Subcutaneous abdominal adipose tissue (tissue), 5 donors: ENCODE measurements at regions not wholly inside any gene's neighbourhood (a gene's known extent, or its start where the extent isn't known, plus 50 kb on each side); places are given as distances from the start of the nearest gene placed in this dataset.
"Not testable (repeated sequence)": the region's sequence is repeated elsewhere in the genome, so short reads cannot be mapped to it uniquely, and the experiment has no call there.

Source experiments
- H3K27ac ChIP-seq: one replicate; pipeline ENCODE4 v1.7.0; 2013; ENCODE audit warnings: low read depth, mild to moderate bottlenecking, inconsistent platforms, low read length, moderate library complexity
- H3K27me3 ChIP-seq, 5 donors: one replicate each; pipeline ENCODE4 v1.7.0; 2013; ENCODE audit warnings: low read length in 5 of 5, inconsistent platforms in 1 of 5; ENCODE audit not compliant: control insufficient read depth in 5 of 5, insufficient read depth in 4 of 5
- H3K36me3 ChIP-seq, 5 donors: one replicate each; pipeline ENCODE4 v1.7.0; 2013; ENCODE audit warnings: low read length in 5 of 5; ENCODE audit not compliant: control insufficient read depth in 5 of 5, insufficient read depth in 5 of 5
- H3K4me1 ChIP-seq, 5 donors: one replicate each; pipeline ENCODE4 v1.7.0; 2013; ENCODE audit warnings: low read length in 5 of 5, mild to moderate bottlenecking in 3 of 5, moderate library complexity in 1 of 5; ENCODE audit not compliant: control insufficient read depth in 5 of 5, insufficient read depth in 5 of 5
- H3K4me3 ChIP-seq, 5 donors: one replicate each; pipeline ENCODE4 v1.7.0; 2013; ENCODE audit warnings: low read length in 5 of 5, low read depth in 1 of 5
- H3K9ac ChIP-seq, 5 donors: one replicate each; pipeline ENCODE4 v1.7.0; 2013; ENCODE audit warnings: low read length in 5 of 5, mild to moderate bottlenecking in 4 of 5, moderate library complexity in 3 of 5
- H3K9me3 ChIP-seq, 5 donors: one replicate each; pipeline ENCODE4 v1.7.0; 2013; ENCODE audit warnings: low read length in 5 of 5; ENCODE audit not compliant: control insufficient read depth in 5 of 5
- donor health status: healthy.
- donor health status: healthy.
- donor health status: healthy.
- donor health status: healthy.
- donor health status: healthy.

DNA sequence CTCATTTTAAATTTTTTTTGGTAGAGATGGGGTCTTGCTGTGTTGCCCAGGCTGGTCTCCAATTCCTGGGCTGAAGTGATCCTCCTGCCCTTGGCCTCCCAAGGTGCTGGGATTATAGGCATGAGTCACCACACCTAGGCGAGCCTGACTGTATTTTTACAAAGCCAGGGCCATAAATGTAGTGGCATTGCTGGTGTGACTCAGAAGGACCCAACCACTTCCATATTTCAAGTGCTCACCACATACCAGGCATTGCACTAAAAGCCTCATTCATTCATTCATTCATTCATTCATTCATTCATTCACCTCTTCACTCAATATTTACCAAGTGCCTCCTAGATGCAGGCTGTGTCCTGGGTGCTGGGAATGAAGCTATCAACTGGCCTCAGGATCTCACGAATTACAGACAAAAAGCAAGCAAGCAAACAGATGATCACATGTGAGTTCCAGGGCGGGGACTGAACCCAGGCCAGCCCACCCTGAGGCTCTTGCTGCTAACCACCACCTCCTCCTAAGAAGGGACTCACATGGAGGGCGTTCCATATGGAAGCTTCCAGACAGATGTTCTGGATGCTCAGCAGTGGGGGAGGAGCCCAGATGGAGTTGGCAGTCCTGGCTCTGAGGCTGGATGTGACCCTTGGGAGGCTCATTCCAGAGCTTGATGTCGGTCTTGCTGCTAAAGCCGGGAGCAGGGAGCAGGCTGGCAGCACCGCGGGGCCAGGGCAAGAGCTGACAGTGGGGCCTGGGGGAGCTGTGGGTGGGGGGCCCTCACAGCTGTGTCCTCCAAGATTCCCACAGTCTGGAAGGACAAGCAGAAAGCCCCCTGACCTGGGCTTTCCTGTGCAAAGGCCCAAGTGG lies 158.8 kb downstream of the CTTN start:
- peaks cover 0 to 6% (median 0%) of the 10 kb centered on the region in 5 donors for H3K27me3 ChIP-seq
- no peaks in the 10 kb centered on the region for H3K9me3 ChIP-seq
- H3K4me3 ChIP-seq = no peak overlapping the region
- no peak overlapping the region for H3K27ac ChIP-seq
- no peak overlapping the region for H3K9ac ChIP-seq
- no peaks in the 10 kb centered on the region for H3K36me3 ChIP-seq
- H3K4me1 ChIP-seq = peaks cover 0 to 5% (median 4%) of the 10 kb centered on the region in 5 donors

DNA sequence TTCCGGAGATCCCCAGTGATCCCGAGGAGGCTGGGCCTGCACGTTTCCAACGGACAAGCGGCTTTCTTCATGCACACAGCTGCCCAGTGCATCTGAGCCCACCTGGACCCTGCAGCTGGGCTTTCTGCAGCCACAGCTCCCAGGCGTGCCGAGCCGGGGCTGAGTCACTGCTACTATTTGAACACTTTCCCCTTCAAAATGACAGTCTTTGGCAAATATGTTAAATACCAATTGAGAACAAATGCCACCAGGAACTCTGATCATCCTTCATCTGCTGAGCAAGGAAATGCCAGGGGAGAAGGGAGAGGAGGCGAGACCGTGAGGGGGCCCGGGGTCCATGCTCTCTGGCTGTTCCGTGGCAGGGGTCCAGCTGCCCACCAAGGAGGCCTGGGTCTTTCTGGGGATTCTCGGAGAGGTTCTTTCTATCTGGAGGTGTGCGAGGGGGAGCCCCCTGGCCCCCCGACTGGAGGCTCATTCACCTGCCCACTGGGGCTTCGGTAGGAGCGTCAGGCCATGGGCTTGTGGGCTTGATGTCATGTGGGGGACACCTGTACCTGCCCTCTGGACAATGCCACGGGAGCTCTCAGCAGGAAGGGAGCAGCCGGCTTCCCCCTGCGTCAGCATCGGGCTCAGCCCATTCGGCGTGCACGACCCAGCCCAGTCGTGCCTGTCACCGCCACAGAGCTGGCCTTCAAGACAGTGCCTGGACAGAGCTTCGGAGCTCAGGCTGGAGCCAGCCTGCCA lies 159.6 kb downstream of the CTTN start:
- H3K36me3 ChIP-seq = no peaks in the 10 kb centered on the region
- H3K27ac ChIP-seq = no peak overlapping the region
- no peaks in the 10 kb centered on the region for H3K9me3 ChIP-seq
- H3K4me1 ChIP-seq = peaks cover 0 to 5% (median 4%) of the 10 kb centered on the region in 5 donors
- no peak overlapping the region for H3K9ac ChIP-seq
- peaks cover 0 to 6% (median 0%) of the 10 kb centered on the region in 5 donors for H3K27me3 ChIP-seq
- no peak overlapping the region for H3K4me3 ChIP-seq

DNA sequence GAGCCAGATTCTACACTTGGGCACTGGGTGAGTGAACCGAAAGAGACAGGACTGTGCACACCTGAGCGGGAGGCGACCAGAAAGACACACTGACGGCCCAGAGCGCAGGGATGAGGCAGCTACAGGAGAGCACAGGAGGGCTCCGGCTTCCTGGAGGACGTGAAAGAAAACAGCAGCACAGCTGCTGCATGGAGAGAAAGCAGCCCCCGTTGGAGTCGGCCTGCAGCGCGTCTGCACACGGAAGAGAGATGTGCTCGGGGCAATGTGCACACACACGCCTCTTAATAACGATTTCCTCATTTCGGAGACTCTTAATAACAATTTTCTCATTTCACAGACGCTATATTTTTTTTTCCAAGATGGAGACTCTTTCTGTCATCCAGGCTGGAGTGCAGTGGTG lies 160.4 kb downstream of the CTTN start:
- no peak overlapping the region for H3K9ac ChIP-seq
- no peaks in the 10 kb centered on the region for H3K36me3 ChIP-seq
- peaks cover 0 to 5% (median 4%) of the 10 kb centered on the region in 5 donors for H3K4me1 ChIP-seq
- H3K4me3 ChIP-seq = no peak overlapping the region
- peaks cover 0 to 6% (median 0%) of the 10 kb centered on the region in 5 donors for H3K27me3 ChIP-seq
- H3K27ac ChIP-seq = no peak overlapping the region
- no peaks in the 10 kb centered on the region for H3K9me3 ChIP-seq

DNA sequence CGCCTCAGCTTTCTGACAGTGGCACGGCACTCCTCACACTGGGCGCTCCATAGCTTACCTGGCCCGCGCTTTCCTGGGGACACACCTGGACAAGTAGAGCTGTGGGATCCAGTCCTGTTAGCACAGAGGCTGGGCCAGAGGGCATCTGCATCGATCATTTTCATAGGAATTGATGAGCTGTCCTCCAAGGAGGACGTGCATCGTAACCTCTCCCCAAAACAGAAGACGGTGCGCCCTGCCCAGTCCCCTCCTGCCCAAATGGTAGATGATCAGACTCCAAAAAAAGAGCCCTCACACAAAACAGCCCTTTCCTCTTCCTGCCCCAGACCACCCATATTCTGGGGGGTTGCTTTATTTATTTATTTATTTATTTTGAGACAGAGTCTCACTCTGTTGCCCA lies 161.2 kb downstream of the CTTN start:
- no peak overlapping the region for H3K27ac ChIP-seq
- H3K4me3 ChIP-seq = no peak overlapping the region
- peaks cover 0 to 5% (median 4%) of the 10 kb centered on the region in 5 donors for H3K4me1 ChIP-seq
- peaks cover 0 to 6% (median 0%) of the 10 kb centered on the region in 5 donors for H3K27me3 ChIP-seq
- no peak overlapping the region for H3K9ac ChIP-seq
- no peaks in the 10 kb centered on the region for H3K36me3 ChIP-seq
- no peaks in the 10 kb centered on the region for H3K9me3 ChIP-seq

DNA sequence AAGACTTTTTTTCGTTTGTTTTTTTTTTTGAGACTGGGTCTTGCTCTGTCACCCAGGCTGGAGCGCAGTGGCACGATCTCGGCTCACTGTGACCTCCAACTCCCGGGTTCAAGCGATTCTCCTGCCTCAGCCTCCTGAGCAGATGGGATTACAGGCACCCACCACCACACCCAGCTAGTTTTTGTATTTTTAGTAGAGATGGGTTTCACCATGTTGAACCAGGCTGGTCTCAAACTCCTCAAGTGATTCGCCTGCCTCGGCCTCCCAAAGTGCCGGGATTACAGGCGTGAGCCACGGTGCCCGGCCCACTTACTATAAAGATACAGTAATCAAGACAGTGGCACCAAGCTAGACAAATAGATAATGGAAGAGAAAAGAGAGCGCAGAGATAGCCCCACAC lies 162.3 kb downstream of the CTTN start:
- H3K9me3 ChIP-seq, H3K36me3 ChIP-seq, H3K27me3 ChIP-seq, H3K27ac ChIP-seq, H3K4me3 ChIP-seq, H3K9ac ChIP-seq, H3K4me1 ChIP-seq: not testable (repeated sequence)

DNA sequence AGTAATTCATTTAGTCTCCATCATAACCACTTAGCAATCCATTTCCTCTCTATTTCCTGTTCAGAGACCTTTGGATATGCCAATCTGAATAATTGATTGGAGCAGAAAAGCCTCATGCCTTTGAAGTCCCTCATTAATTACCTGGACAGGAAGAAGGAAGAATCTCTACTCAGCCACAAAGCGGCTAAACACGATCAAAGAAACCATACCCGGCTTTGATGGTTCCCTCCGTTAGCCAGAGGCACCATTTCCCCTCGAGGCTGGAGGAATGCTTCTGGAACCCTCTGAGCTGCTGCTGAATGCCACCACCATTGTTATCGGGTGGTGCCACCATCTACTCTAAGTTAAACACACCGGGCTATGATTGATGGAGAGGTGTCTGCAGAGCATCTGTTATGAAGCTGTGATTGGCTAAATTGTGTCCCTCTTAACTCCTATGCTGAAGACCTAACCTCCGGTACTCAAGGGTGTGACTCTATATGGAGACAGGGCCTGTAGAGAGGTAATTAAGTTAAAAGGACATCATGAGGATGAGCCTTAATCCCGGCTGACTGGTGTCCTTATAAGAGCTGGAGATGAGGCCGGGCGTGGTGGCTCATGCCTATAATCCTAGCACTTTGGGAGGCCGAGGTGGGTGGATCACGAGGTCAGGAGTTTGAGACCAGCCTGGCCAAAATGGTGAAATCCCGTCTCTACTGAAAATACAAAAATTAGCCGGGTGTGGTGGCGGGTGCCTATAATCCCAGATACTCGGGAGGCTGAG lies 168.6 kb downstream of the CTTN start:
- no peaks in the 10 kb centered on the region for H3K36me3 ChIP-seq
- no peaks in the 10 kb centered on the region for H3K9me3 ChIP-seq
- H3K27ac ChIP-seq = no peak overlapping the region
- no peak overlapping the region for H3K4me3 ChIP-seq
- H3K27me3 ChIP-seq = no peaks in the 10 kb centered on the region
- H3K9ac ChIP-seq = no peak overlapping the region
- peaks cover 5 to 20% (median 16%) of the 10 kb centered on the region in 5 donors for H3K4me1 ChIP-seq

GRCh38 chr11:70567680-70568034 lies 169.3 kb downstream of the CTTN start:
- Histone ChIP-seq H3K36me3 (no peaks in the 10 kb centered on the region), H3K27me3 (no peaks in the 10 kb centered on the region), H3K4me1 (peaks cover 5 to 20% (median 16%) of the 10 kb centered on the region in 5 donors), H3K4me3 (peak overlapping the region; percentile 45 to 76 (median 64)), H3K9me3 (no peaks in the 10 kb centered on the region), H3K9ac (peak overlapping the region in 2 of 5 donors; percentile 47 to 71), H3K27ac (no peak overlapping the region)

DNA sequence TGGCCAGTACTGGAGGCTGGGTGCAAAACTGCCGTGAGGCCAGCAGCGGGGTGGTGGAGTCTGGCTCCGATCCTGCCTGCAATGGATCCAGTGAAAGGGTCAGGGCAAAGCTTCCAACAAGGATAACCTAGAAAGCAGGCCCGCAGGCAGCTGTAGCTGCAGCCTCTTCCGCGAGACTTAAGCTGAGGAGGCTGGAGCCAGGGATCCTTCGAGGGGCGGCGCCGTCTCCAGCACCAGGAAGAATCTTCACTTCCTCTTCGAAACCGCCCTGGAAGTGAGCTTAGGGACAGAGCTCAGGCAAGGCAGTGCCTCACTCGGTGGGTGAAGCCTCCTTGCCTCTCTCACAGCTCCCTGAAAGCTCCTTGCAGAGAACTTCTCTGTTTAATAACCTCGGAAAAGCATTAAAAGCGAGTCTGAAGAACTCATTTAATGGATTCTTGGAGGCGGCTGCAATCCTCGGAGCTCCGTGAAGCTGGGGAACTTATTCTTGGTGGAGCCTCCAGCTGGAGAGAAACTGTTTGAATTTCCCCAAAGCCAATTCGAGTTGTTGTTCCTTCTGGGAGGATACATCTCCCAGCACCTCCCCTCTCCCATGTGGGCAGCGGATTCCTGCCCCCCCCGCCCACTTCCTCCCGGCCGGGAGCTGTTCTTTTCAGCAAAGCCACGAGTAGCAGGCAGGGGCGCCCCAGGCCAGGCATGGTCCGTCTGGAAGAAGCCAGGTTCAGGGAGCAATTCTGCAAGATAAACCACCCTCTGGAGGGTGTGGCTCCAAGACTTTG lies 169.9 kb downstream of the CTTN start:
- peak overlapping the region; percentile 46 for H3K27ac ChIP-seq
- H3K4me1 ChIP-seq = peaks cover 5 to 20% (median 16%) of the 10 kb centered on the region in 5 donors
- H3K9me3 ChIP-seq = no peaks in the 10 kb centered on the region
- peak overlapping the region; percentile 45 to 76 (median 64) for H3K4me3 ChIP-seq
- H3K9ac ChIP-seq = peak overlapping the region in 3 of 5 donors; percentile 2 to 71 (median 47)
- no peaks in the 10 kb centered on the region for H3K36me3 ChIP-seq
- H3K27me3 ChIP-seq = no peaks in the 10 kb centered on the region

DNA sequence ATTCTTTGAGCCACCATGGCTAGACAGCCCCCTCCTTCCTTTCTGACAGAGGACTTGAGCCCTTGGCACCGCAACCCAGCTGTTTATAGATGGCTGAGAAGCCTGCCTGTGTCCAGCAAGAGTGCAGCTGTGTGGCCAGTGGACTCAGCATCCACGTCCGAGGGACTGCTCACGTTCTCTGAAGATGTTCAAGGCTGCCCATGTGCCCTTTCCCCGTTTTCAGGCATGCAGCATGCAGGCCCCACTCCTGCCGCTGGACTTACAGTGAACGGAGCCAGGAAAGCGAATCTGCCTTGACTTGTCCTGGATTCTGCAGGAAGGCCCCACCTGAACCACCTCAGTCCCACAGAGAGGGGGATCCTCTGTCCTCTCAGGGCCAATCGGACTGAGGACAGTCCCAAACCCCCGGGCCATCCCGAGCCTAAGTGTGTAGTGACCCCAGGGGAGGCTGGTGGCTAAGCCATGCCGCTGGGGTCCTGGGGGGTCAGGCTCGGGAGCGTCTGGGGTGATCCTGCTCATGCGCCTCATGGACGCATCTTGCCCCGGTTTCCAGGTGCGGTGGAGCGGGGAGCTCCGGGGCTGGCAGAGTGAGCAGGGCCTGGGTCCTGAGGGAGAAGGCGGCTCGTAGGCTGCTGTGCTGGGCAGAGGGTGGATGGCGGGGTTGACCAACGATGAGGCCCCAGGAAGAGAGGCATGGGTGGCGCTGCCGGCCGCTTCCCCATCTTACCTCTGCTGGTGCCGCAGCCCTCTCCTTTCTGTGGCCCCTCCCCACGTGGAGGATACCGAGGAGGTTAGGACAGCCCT lies 170.7 kb downstream of the CTTN start:
- no peaks in the 10 kb centered on the region for H3K9me3 ChIP-seq
- H3K4me1 ChIP-seq = peaks cover 5 to 20% (median 16%) of the 10 kb centered on the region in 5 donors
- H3K27ac ChIP-seq = no peak overlapping the region
- peaks cover 0 to 4% (median 0%) of the 10 kb centered on the region in 5 donors for H3K27me3 ChIP-seq
- H3K9ac ChIP-seq = peak overlapping the region in 2 of 5 donors; percentile 30
- H3K4me3 ChIP-seq = peak overlapping the region in 4 of 5 donors; percentile 48 to 70 (median 59)
- H3K36me3 ChIP-seq = no peaks in the 10 kb centered on the region
